ENCODE measurements at regions not wholly inside any gene's neighbourhood (a gene's known extent, or its start where the extent isn't known, plus 50 kb on each side); places are given as distances from the start of the nearest gene placed in this dataset.
"Not testable (repeated sequence)": the region's sequence is repeated elsewhere in the genome, so short reads cannot be mapped to it uniquely, and the experiment has no call there.

- DNase-seq (ENCODE audit: low spot score), result not testable (repeated sequence)
These were observed 62.4 kb upstream of the GBA3 start for GRCh38 chr4:22630161-22630975.

- not testable (repeated sequence) for DNase-seq (ENCODE audit: low spot score)
These were observed 61.6 kb upstream of the GBA3 start for GRCh38 chr4:22631167-22631566.

DNA sequence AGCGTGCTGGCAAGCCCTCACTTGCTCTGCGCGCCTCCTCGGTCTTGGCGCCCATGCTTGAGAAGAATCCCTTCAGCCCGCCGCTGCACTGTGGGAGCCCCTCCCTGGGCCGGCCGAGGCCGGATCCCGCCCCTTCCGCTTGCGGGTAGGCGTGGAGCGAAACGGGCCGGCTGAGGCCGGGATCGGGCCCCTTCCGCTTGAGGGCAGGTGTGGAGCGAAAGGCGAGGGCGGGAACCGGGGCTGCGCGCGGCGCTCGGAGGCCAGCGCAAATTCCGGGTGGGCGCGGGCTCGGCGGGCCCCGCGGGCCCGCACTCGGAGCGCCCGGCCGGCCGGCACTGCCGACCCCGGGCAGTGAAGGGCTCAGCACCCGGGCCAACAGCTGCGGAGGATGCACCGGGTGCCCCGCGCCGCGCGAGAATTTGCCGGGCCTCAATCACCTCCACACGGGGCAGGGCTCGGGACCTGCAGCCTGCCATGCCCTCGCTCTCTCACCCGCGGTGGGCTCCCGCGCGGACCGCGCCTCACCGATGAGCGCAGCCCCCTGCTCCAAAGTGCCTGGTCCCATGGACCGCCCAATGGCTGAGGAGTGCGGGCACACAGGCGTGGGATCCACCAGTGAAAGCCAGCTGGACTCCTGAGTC is 58.1 kb upstream of the GBA3 start:
- DNase-seq (ENCODE audit: low spot score), result peak; percentile 17

DNA sequence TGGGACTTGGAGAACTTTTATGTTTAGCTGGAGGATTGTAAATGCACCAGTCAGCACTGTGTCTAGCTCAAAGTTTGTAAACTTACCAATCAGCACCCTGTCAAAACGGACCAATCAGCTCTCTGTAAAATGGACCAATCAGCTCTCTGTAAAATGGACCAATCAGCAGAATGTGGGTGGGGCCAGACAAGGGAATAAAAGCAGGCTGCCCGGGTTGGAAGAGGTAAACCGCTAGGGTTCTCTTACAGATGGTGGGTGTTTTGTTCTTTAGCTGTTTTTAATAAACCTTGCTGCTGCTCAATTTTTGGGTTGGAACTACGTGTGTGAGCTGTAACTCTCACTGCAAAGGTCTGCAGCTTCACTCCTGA is 57.6 kb upstream of the GBA3 start:
- DNase-seq (ENCODE audit: low spot score), result not testable (repeated sequence)

DNA sequence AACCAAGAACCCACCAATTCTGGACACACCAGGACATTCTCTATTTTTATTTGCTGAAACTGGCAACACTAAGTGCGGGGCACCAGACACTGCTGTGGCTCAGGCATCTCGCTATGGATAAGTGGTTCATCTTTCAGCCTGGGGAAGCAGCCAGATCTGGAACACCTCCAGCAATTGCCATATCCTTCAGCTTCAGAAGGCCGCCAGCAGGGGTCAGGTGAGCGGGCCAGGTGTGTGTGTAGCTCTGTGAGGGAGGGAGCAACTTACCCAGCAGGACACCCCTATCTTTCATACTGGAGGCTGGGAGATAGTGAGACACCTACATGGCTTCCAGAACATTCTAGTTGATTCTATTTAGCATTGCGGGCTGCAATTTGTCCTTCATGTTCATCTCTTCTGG is 57.0 kb upstream of the GBA3 start:
- no peak for DNase-seq (ENCODE audit: low spot score)

DNA sequence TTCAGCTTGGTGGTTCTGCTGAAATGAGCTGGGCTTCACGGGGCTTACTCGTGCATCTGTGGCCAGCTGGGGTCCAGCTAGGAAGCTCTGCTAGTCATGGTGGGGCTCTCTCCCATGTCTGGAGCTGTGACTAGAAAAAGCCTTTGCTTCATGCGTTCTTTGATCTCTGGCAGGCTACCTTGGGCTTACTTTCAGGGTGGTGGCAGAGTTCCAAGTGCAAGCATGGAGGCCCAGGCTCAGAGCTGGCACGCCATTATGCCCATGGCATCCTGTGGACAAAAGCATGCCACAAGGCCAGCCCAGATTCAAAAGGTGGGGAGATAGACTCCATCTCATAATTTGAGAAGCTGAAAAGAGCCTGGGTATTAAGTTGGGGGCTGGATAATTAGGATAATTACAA is 55.4 kb upstream of the GBA3 start:
- DNase-seq (ENCODE audit: low spot score), result no peak

Data from kidney tubule cell (primary cell).